ENCODE measurements at regions not wholly inside any gene's neighbourhood (a gene's known extent, or its start where the extent isn't known, plus 50 kb on each side); places are given as distances from the start of the nearest gene placed in this dataset.
"Not testable (repeated sequence)": the region's sequence is repeated elsewhere in the genome, so short reads cannot be mapped to it uniquely, and the experiment has no call there.

GRCh38 chr9:12329623-12329985 lies 363.6 kb upstream of the TYRP1 start:
- H3K4me3 ChIP-seq (ENCODE audit: low read depth, low read length), result no peak overlapping the region

GRCh38 chr9:12333966-12334365 lies 359.2 kb upstream of the TYRP1 start:
- H3K4me3 ChIP-seq (ENCODE audit: low read depth, low read length); DNase-seq (ENCODE audit: low read depth); in situ Hi-C loops (cut with HindIII; ENCODE audit: low sequenced_read_pairs): not testable (repeated sequence)

More at GRCh38 chr9:12329623-12329985, 363.6 kb upstream of the TYRP1 start:
- no peak for TF ChIP-seq CTCF (IDR thresholded peaks at IDR 0.05; ENCODE audit: low read depth, low read length, missing control alignments)
- no peak for DNase-seq (ENCODE audit: low read depth)
- in situ Hi-C loops (cut with HindIII; ENCODE audit: low sequenced_read_pairs), result no loop called here

- H3K4me3 ChIP-seq (ENCODE audit: low read depth, low read length), result no peak overlapping the region
- in situ Hi-C loops (cut with HindIII; ENCODE audit: low sequenced_read_pairs), result no loop called here
- TF ChIP-seq CTCF (IDR thresholded peaks at IDR 0.05; ENCODE audit: low read depth, low read length, missing control alignments), result no peak
- no peak for DNase-seq (ENCODE audit: low read depth)
These were observed 342.4 kb upstream of the TYRP1 start for GRCh38 chr9:12350775-12351174.

GRCh38 chr9:12351293-12352044 lies 341.7 kb upstream of the TYRP1 start:
- H3K4me3 ChIP-seq (ENCODE audit: low read depth, low read length), result no peak overlapping the region
- no peak for TF ChIP-seq CTCF (IDR thresholded peaks at IDR 0.05; ENCODE audit: low read depth, low read length, missing control alignments)
- in situ Hi-C loops (cut with HindIII; ENCODE audit: low sequenced_read_pairs), result no loop called here
- no peak for DNase-seq (ENCODE audit: low read depth)

- no peak for DNase-seq (ENCODE audit: low read depth)
- no peak for TF ChIP-seq CTCF (IDR thresholded peaks at IDR 0.05; ENCODE audit: low read depth, low read length, missing control alignments)
- H3K4me3 ChIP-seq (ENCODE audit: low read depth, low read length), result no peak overlapping the region
- in situ Hi-C loops (cut with HindIII; ENCODE audit: low sequenced_read_pairs), result no loop called here
These were observed 341.2 kb upstream of the TYRP1 start for GRCh38 chr9:12352045-12352315.

GRCh38 chr9:12363439-12363838 lies 329.7 kb upstream of the TYRP1 start:
- in situ Hi-C loops (cut with HindIII; ENCODE audit: low sequenced_read_pairs), result no loop called here

GRCh38 chr9:12368569-12368968 lies 324.6 kb upstream of the TYRP1 start:
- no peak for DNase-seq (ENCODE audit: low read depth)
- in situ Hi-C loops (cut with HindIII; ENCODE audit: low sequenced_read_pairs), result no loop called here
- TF ChIP-seq CTCF (IDR thresholded peaks at IDR 0.05; ENCODE audit: low read depth, low read length, missing control alignments), result no peak
- H3K4me3 ChIP-seq (ENCODE audit: low read depth, low read length), result no peak overlapping the region

More at GRCh38 chr9:12363439-12363838, 329.7 kb upstream of the TYRP1 start:
- no peak for TF ChIP-seq CTCF (IDR thresholded peaks at IDR 0.05; ENCODE audit: low read depth, low read length, missing control alignments)
- no peak for DNase-seq (ENCODE audit: low read depth)
- H3K4me3 ChIP-seq (ENCODE audit: low read depth, low read length), result no peak overlapping the region

Data from astrocyte of the cerebellum (primary cell).